Activated naive CD4-positive, alpha-beta T cell treated with anti-CD3 and anti-CD28 coated beads, Interleukin-2, amount 10 ng/mL, durations not matched to agents 7 days and 5 days (primary cell): ENCODE measurements at regions not wholly inside any gene's neighbourhood (a gene's known extent, or its start where the extent isn't known, plus 50 kb on each side); places are given as distances from the start of the nearest gene placed in this dataset.

Experiments
- CTCF ChIA-PET: fragments of 350-600 bp; sonication (Branson Sonifier 250); formaldehyde crosslinking; loops from one replicate; lab custom pipeline; 2021; ENCODE audit warnings: antibody characterized with exemption; lab: Charles Lee
- DNase-seq: peaks from one replicate; pipeline ENCODE4 v3.0.0-alpha.2; 2020
- H3K27ac Mint-ChIP-seq: one replicate; pipeline ENCODE4 v1.8.0; 2021; ENCODE audit warnings: mild to moderate bottlenecking, moderate library complexity, mixed read lengths
- H3K27me3 Mint-ChIP-seq: one replicate; pipeline ENCODE4 v1.8.0; 2021; ENCODE audit warnings: mild to moderate bottlenecking, mixed read lengths
- H3K36me3 Mint-ChIP-seq: one replicate; pipeline ENCODE4 v1.8.0; 2021; ENCODE audit warnings: mixed read lengths
- H3K4me1 Mint-ChIP-seq: one replicate; pipeline ENCODE4 v1.8.0; 2021; ENCODE audit warnings: mixed read lengths
- H3K4me3 Mint-ChIP-seq: one replicate; pipeline ENCODE4 v1.8.0; 2021; ENCODE audit warnings: mild to moderate bottlenecking, moderate library complexity, mixed read lengths
- H3K9me3 Mint-ChIP-seq: one replicate; pipeline ENCODE4 v1.8.0; 2021; ENCODE audit warnings: mixed read lengths

GRCh38 chr9:121577572-121577971 lies 73.9 kb upstream of the DAB2IP start:
- Mint-ChIP-seq H3K4me3 (no peak overlapping the region), H3K4me1 (no peaks in the 10 kb centered on the region), H3K9me3 (no peaks in the 10 kb centered on the region), H3K27ac (no peak overlapping the region), H3K36me3 (no peaks in the 10 kb centered on the region), H3K27me3 (peaks cover 11% of the 10 kb centered on the region)
- CTCF ChIA-PET, result interaction anchor here (1.4 kb wide), 1 partner anchor 31 kb away, joined by 3 read pairs; no protein-coding TSS in a partner anchor
- no peak for DNase-seq

DNA sequence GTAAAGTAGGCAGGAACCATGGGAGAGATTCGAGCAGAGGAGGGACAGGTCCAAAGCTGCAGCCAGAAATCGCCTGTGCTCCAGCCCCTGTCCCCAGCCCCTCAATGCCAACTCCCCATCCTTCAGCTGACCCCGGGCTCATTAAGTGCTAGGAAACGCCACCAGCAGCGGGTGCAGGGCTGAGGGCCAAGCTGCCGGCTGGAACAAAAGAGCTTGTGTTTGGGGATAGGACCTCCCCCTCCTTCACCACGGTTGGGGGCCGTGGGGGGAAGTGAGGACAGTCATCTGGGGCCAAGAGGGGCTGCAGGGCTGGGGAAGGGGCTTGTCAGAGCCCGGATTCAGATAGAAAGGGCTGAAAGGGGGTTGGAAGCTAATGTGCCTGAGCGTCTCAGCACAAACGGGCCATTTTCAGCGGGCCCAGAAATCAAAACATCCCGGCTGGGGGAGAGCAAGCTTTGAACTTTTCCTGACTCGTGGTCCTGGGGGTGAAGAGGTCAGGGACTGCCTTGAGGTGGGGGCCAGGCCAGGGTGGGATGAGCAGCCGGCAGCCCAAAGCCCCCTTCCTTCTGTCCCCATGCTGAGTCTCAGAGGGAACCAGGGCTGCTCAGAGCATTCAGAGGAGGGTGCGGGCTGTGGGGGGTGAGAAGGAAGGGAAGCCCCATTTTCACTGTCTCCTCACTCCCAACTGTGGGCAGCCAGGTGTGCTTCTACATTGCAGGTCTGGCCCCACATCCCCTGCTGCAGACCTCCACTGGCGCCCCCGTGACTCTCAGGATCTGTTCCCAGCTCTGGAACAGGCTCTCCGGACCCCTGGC lies 69.4 kb upstream of the DAB2IP start:
- Mint-ChIP-seq H3K4me1 (no peaks in the 10 kb centered on the region), H3K27ac (no peak overlapping the region), H3K27me3 (peaks cover 17% of the 10 kb centered on the region), H3K36me3 (no peaks in the 10 kb centered on the region), H3K9me3 (no peaks in the 10 kb centered on the region), H3K4me3 (no peak overlapping the region)
- no peak for DNase-seq
- CTCF ChIA-PET, result interaction anchor here (3.0 kb wide), 1 partner anchor 36 kb away, joined by 10 read pairs; no protein-coding TSS in a partner anchor

- no peaks in the 10 kb centered on the region for H3K9me3 Mint-ChIP-seq
- no peaks in the 10 kb centered on the region for H3K36me3 Mint-ChIP-seq
- no peak for DNase-seq
- no peak overlapping the region for H3K4me3 Mint-ChIP-seq
- CTCF ChIA-PET, result interaction anchor here (3.0 kb wide), 1 partner anchor 36 kb away, joined by 10 read pairs; no protein-coding TSS in a partner anchor
- no peaks in the 10 kb centered on the region for H3K4me1 Mint-ChIP-seq
- H3K27ac Mint-ChIP-seq, result no peak overlapping the region
- H3K27me3 Mint-ChIP-seq, result peaks cover 24% of the 10 kb centered on the region
These were observed 68.8 kb upstream of the DAB2IP start for GRCh38 chr9:121582641-121583040.

GRCh38 chr9:121584421-121584820 lies 67.0 kb upstream of the DAB2IP start:
- H3K27me3 Mint-ChIP-seq, result peaks cover 34% of the 10 kb centered on the region
- CTCF ChIA-PET, result interaction anchor here (1.0 kb wide), 1 partner anchor 34 kb away, joined by 3 read pairs; no protein-coding TSS in a partner anchor
- no peaks in the 10 kb centered on the region for H3K9me3 Mint-ChIP-seq
- no peak overlapping the region for H3K27ac Mint-ChIP-seq
- no peak for DNase-seq
- H3K36me3 Mint-ChIP-seq, result no peaks in the 10 kb centered on the region
- H3K4me1 Mint-ChIP-seq, result no peaks in the 10 kb centered on the region
- no peak overlapping the region for H3K4me3 Mint-ChIP-seq

GRCh38 chr9:121587863-121588262 lies 63.6 kb upstream of the DAB2IP start:
- CTCF ChIA-PET, result no interaction called here
- Mint-ChIP-seq H3K9me3 (no peaks in the 10 kb centered on the region), H3K27ac (no peak overlapping the region), H3K27me3 (peaks cover 32% of the 10 kb centered on the region), H3K36me3 (no peaks in the 10 kb centered on the region), H3K4me3 (no peak overlapping the region), H3K4me1 (no peaks in the 10 kb centered on the region)
- DNase-seq, result no peak

DNA sequence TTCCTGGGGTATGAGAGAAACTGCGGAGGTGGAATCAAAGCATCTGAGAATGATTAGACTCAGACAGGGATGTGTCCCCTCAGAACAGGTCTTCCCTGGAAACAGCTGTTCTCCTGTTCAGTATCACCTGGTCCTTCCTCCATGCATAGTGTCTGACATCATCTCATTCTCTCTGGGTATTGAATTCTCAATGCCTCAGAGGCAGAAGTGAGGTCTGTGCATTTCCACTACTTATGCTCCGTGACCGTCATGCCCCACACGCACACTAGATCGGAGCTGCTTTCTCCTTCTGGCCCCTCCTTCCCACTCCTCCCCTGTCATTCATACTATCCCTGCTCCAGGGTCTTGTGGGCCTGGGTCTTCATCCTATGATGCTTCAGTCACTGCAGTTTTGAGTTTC lies 61.4 kb upstream of the DAB2IP start:
- Mint-ChIP-seq H3K27ac (no peak overlapping the region), H3K4me3 (no peak overlapping the region), H3K27me3 (peaks cover 38% of the 10 kb centered on the region), H3K36me3 (no peaks in the 10 kb centered on the region), H3K4me1 (no peaks in the 10 kb centered on the region), H3K9me3 (no peaks in the 10 kb centered on the region)
- CTCF ChIA-PET, result no interaction called here
- no peak for DNase-seq

GRCh38 chr9:121592265-121592664 lies 59.2 kb upstream of the DAB2IP start:
- Mint-ChIP-seq H3K27ac (no peak overlapping the region), H3K4me1 (no peaks in the 10 kb centered on the region), H3K9me3 (peaks cover 3% of the 10 kb centered on the region), H3K27me3 (peaks cover 48% of the 10 kb centered on the region), H3K36me3 (peaks cover 1% of the 10 kb centered on the region), H3K4me3 (no peak overlapping the region)
- DNase-seq, result no peak
- CTCF ChIA-PET, result no interaction called here

- H3K27ac Mint-ChIP-seq, result no peak overlapping the region
- peaks cover 7% of the 10 kb centered on the region for H3K9me3 Mint-ChIP-seq
- CTCF ChIA-PET, result no interaction called here
- no peak overlapping the region for H3K4me3 Mint-ChIP-seq
- H3K27me3 Mint-ChIP-seq, result peaks cover 49% of the 10 kb centered on the region
- peaks cover 4% of the 10 kb centered on the region for H3K36me3 Mint-ChIP-seq
- no peaks in the 10 kb centered on the region for H3K4me1 Mint-ChIP-seq
- no peak for DNase-seq
These were observed 58.4 kb upstream of the DAB2IP start for GRCh38 chr9:121593066-121593465.

DNA sequence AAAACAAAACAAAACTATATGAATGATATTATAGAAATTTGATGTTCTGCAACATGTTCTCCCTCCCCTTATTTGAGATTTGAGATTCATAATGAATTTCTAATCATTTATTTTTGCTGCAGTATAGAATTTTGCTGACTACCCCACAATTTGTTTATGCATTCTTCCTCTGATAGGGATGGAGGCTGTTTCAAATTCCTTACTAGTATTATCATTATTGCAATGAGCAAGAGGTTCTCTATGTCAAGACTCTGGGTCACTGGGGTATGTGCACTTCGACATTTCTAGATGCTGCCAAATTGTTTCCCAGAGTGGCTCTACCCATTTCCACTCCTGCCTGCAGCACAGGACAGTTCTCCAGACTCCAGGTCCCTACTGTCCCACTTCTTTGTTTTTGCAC lies 54.9 kb upstream of the DAB2IP start:
- no peak for DNase-seq
- H3K27ac Mint-ChIP-seq, result no peak overlapping the region
- H3K4me1 Mint-ChIP-seq, result no peaks in the 10 kb centered on the region
- CTCF ChIA-PET, result no interaction called here
- H3K27me3 Mint-ChIP-seq, result peaks cover 70% of the 10 kb centered on the region
- H3K36me3 Mint-ChIP-seq, result peaks cover 4% of the 10 kb centered on the region
- no peak overlapping the region for H3K4me3 Mint-ChIP-seq
- H3K9me3 Mint-ChIP-seq, result peaks cover 7% of the 10 kb centered on the region

DNA sequence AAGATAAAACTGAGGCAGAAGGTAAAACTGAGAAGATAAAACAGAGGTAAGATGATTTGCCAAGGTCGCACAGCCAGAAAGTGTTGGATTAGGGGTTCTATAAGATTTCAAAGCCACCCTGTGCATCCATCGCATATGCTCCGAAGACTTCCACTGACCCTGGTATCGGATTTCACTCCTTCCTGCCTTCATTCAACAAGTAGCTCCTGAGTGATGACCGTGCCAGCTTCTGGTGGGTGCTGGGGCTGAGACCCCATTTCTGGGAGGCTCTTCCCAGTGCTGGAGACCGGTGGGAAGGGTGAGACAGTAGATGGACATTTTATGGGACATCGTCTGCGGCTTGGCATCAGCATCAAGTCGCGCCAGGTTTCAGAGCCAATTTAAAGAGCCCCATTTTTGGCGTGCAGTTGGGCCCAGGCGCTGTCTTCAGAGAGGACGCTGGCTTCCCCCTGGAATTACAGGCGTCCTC lies 53.7 kb upstream of the DAB2IP start:
- DNase-seq, result no peak
- Mint-ChIP-seq H3K27ac (no peak overlapping the region), H3K27me3 (peaks cover 71% of the 10 kb centered on the region), H3K36me3 (peaks cover 4% of the 10 kb centered on the region), H3K9me3 (peaks cover 7% of the 10 kb centered on the region), H3K4me3 (no peak overlapping the region), H3K4me1 (no peaks in the 10 kb centered on the region)
- CTCF ChIA-PET, result interaction anchor here (0.6 kb wide), 1 partner anchor 648 kb away, joined by 3 read pairs; no protein-coding TSS in a partner anchor

GRCh38 chr9:121598167-121598964 lies 53.1 kb upstream of the DAB2IP start:
- H3K4me1 Mint-ChIP-seq, result no peaks in the 10 kb centered on the region
- H3K4me3 Mint-ChIP-seq, result no peak overlapping the region
- no peak for DNase-seq
- H3K9me3 Mint-ChIP-seq, result peaks cover 7% of the 10 kb centered on the region
- H3K27me3 Mint-ChIP-seq, result peaks cover 69% of the 10 kb centered on the region
- H3K27ac Mint-ChIP-seq, result no peak overlapping the region
- CTCF ChIA-PET, result no interaction called here
- peaks cover 4% of the 10 kb centered on the region for H3K36me3 Mint-ChIP-seq

GRCh38 chr9:121598965-121599871 lies 52.2 kb upstream of the DAB2IP start:
- DNase-seq, result no peak
- H3K27ac Mint-ChIP-seq, result no peak overlapping the region
- H3K4me3 Mint-ChIP-seq, result no peak overlapping the region
- H3K9me3 Mint-ChIP-seq, result peaks cover 7% of the 10 kb centered on the region
- CTCF ChIA-PET, result no interaction called here
- H3K36me3 Mint-ChIP-seq, result peaks cover 4% of the 10 kb centered on the region
- H3K27me3 Mint-ChIP-seq, result peaks cover 76% of the 10 kb centered on the region
- no peaks in the 10 kb centered on the region for H3K4me1 Mint-ChIP-seq

DNA sequence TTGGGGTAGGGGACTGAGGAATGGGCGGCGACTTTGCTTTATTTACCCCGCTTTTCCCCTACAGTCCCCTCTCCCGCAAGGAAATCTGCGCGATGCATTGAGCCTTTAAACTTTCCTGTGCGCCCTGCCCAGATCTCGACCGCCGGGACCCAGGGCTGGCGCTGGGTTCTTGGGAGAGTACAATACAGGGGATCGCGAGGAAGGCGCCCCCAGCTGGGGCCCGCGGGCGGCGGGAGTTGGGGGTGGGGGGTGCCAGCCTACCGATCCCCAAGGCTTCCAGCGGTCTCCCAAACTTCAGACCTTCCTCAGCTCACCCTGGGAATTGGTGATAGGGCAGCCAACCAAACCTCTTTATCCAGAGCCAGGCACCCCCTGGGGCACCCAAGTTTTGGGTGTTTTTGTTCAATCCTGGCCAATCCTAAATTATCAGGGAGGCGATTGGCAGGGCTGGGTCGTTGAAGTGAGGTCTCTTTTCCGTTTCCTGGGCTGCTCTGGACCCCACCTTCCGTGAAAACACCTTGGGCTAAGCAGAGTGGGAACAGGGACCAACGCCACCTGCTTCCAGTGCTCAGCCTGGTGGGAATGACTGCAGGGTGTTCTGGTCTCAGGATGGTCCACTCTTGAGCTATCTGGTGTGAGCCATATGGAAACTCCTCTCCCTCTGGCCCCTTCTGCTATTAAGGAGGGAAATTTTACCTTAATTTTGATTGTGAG lies 51.4 kb upstream of the DAB2IP start:
- Mint-ChIP-seq H3K4me1 (no peaks in the 10 kb centered on the region), H3K27ac (no peak overlapping the region), H3K9me3 (peaks cover 7% of the 10 kb centered on the region), H3K36me3 (peaks cover 4% of the 10 kb centered on the region), H3K4me3 (no peak overlapping the region), H3K27me3 (peaks cover 80% of the 10 kb centered on the region)
- CTCF ChIA-PET, result no interaction called here
- DNase-seq, result no peak
